Activated CD8-positive, alpha-beta T cell treated with anti-CD3 and anti-CD28 coated beads, Interleukin-2, amount 10 ng/mL, durations not matched to agents 7 days and 5 days (primary cell): ENCODE measurements at regions not wholly inside any gene's neighbourhood (a gene's known extent, or its start where the extent isn't known, plus 50 kb on each side); places are given as distances from the start of the nearest gene placed in this dataset.

Experiments used
- ATAC-seq: fragments of 150-1000 bp; cut with Tn5 transposase; one replicate; pipeline ENCODE4 v1.10.0; 2021; ENCODE audit warnings: moderate library complexity
- CTCF ChIA-PET: fragments of 350-600 bp; sonication (Branson Sonifier 250); formaldehyde crosslinking; loops from one replicate; lab custom pipeline; 2021; ENCODE audit warnings: antibody characterized with exemption; lab: Charles Lee
- POLR2A ChIA-PET: fragments of 350-600 bp; sonication (Branson Sonifier 250); formaldehyde crosslinking; loops from one replicate; lab custom pipeline; 2021; ENCODE audit warnings: antibody characterized with exemption; lab: Charles Lee
- DNase-seq: peaks from one replicate; pipeline ENCODE4 v3.0.0-alpha.2; 2020
- H3K27ac Mint-ChIP-seq: one replicate; pipeline ENCODE4 v1.8.0; 2021; ENCODE audit warnings: mild to moderate bottlenecking, mixed read lengths
- H3K27me3 Mint-ChIP-seq: one replicate; pipeline ENCODE4 v1.8.0; 2021; ENCODE audit warnings: low read depth, mixed read lengths
- H3K36me3 Mint-ChIP-seq: one replicate; pipeline ENCODE4 v1.8.0; 2021; ENCODE audit warnings: low read depth, mixed read lengths
- H3K4me1 Mint-ChIP-seq: one replicate; pipeline ENCODE4 v1.8.0; 2021; ENCODE audit warnings: low read depth, mixed read lengths
- H3K4me3 Mint-ChIP-seq: one replicate; pipeline ENCODE4 v1.8.0; 2021; ENCODE audit warnings: mild to moderate bottlenecking, mixed read lengths
- H3K9me3 Mint-ChIP-seq: one replicate; pipeline ENCODE4 v1.8.0; 2022; ENCODE audit warnings: mixed read lengths; ENCODE audit not compliant: insufficient read depth

DNA sequence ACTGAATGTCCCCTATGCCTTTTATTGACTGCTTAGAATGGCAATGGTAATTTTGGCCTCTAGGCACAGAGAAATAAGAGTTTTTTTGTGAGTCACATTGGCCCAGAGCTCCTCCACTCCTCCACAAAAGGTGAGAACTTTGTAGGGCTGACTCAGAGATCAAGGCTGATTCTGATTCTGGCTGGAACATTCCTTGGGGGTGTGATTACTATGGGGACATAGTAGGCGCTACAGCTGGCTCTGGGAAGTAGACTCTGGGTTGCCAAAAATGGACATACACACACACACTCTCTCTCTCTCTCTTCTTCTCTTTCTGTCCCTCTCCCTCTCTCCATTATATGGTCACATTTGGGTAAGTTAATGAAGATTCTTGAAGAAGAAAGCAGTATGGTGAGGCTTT, 174.6 kb upstream of the DDHD1 start:
- no peak overlapping the region for H3K4me3 Mint-ChIP-seq
- H3K27me3 Mint-ChIP-seq: no peaks in the 10 kb centered on the region
- H3K4me1 Mint-ChIP-seq: no peaks in the 10 kb centered on the region
- ChIA-PET POLR2A (no interaction called here), CTCF (no interaction called here)
- H3K9me3 Mint-ChIP-seq: no peaks in the 10 kb centered on the region
- ATAC-seq: no peak
- DNase-seq: no peak
- H3K36me3 Mint-ChIP-seq: no peaks in the 10 kb centered on the region
- no peak overlapping the region for H3K27ac Mint-ChIP-seq

DNA sequence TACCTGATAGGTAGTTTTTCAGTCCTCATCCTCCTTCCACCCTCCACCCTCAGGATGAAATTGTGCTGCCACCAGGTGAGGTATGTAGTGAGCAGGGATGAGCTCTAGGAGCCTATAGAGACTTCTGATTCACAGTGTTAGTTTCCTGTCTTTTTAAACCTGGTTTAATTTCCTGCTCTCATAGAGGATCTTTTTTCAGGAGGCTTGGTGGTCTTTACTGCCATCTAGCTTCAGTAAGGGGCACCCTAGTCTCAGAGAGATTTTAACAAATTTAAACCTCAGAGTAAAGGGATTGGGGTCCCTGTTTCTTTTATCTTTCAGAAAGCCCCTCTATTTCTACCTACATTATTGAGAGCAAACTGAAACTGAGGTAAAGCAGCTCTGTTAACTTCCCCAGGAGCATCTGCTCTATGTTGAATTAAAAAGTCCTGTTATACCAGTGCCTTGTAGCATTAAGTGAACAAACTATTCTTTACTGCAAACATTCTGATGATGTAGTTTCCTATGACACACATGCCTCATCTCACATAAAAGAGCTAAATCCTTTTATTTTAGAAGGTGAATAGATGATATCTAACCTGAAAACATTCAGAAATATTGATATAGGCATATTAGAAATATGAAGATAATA, 172.2 kb upstream of the DDHD1 start:
- CTCF ChIA-PET: interaction anchor here (0.8 to 1.8 kb wide), 8 partner anchors 9 to 1023 kb away, joined by 3 to 7 read pairs (median 4); no protein-coding TSS in a partner anchor

DNA sequence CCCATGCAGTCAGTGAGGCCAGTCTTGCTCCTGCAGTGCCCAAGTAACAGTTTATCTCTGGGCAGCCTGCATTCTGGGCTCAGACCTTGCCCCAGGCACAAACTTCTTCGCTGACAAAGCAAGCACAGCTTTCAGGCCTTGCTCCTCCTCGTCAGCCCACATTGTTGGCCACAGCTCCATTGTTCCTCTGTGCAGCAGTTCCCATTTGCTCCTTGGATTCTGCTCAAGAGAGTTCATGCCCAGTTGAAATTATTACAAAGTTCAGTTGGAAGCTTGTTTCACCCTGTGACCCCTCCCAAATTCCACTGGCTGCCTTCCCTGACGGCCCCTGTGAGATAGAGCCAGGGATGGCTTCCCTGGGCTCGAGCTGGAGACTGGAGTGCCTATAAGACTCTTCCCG, 163.4 kb upstream of the DDHD1 start:
- no peak for DNase-seq
- CTCF ChIA-PET: interaction anchor here (1.0 to 2.0 kb wide), 4 partner anchors 9 to 21 kb away, joined by 3 to 5 read pairs (median 4); no protein-coding TSS in a partner anchor

More for the DNA sequence above, 172.2 kb upstream of the DDHD1 start:
- peaks cover 3% of the 10 kb centered on the region for H3K27me3 Mint-ChIP-seq
- POLR2A ChIA-PET: no interaction called here
- H3K27ac Mint-ChIP-seq: no peak overlapping the region
- no peak overlapping the region for H3K4me3 Mint-ChIP-seq
- H3K36me3 Mint-ChIP-seq: no peaks in the 10 kb centered on the region
- no peaks in the 10 kb centered on the region for H3K4me1 Mint-ChIP-seq
- ATAC-seq (peak; percentile 15), DNase-seq (no peak)
- H3K9me3 Mint-ChIP-seq: no peaks in the 10 kb centered on the region

DNA sequence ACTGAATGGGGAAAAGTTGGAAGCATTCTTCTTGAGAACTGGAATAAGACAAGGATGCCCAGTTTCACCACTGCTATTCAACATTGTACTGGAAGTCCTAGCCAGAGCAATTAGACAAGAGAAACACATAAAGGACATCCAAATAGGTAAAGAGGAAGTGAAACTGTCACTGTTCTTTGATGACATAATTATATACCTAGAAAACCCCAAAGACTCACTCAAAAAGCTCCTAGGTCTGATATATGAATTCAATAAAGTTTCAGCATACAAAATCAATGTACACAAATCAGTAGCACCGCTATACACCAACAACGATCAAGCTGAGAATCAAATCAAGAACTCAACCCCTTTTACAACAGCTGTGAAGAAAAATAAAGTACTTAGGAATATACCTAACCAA, 157.3 kb upstream of the DDHD1 start:
- H3K9me3 Mint-ChIP-seq: no peaks in the 10 kb centered on the region
- H3K27ac Mint-ChIP-seq: no peak overlapping the region
- no peaks in the 10 kb centered on the region for H3K36me3 Mint-ChIP-seq

More for the DNA sequence above, 163.4 kb upstream of the DDHD1 start:
- Mint-ChIP-seq H3K4me3 (no peak overlapping the region), H3K27ac (no peak overlapping the region), H3K4me1 (no peaks in the 10 kb centered on the region), H3K9me3 (no peaks in the 10 kb centered on the region), H3K36me3 (peaks cover 2% of the 10 kb centered on the region), H3K27me3 (peaks cover 4% of the 10 kb centered on the region)
- POLR2A ChIA-PET: no interaction called here
- ATAC-seq: no peak

DNA sequence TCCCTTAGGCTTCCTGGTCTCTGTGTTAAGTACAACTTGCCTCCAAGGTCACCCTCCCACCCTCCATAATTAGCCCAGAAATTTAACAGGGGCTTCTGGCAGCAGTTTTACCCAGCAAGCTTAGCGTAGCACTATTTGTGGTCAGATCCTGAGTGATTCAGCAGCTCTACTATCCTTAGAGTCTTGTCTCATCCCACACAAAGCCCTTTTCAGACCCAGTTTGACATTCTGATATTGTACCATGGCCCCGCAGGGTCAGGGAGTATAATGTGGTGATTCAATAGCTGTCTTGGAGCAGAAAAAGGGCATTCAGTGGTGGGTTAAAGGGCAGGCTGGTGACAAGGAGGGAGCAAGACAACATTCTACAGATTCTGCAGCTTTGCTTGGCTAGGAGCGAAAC, 153.8 kb upstream of the DDHD1 start:
- peaks cover 5% of the 10 kb centered on the region for H3K27me3 Mint-ChIP-seq
- DNase-seq: no peak
- peaks cover 19% of the 10 kb centered on the region for H3K4me1 Mint-ChIP-seq
- CTCF ChIA-PET: interaction anchor here (0.8 to 2.4 kb wide), 11 partner anchors 9 to 755 kb away, joined by 3 to 10 read pairs (median 4); partner anchors contain the start of gene TXNDC16
- no peaks in the 10 kb centered on the region for H3K36me3 Mint-ChIP-seq
- POLR2A ChIA-PET: no interaction called here
- ATAC-seq: no peak
- H3K4me3 Mint-ChIP-seq: no peak overlapping the region
- no peak overlapping the region for H3K27ac Mint-ChIP-seq
- H3K9me3 Mint-ChIP-seq: no peaks in the 10 kb centered on the region

More for the DNA sequence above, 157.3 kb upstream of the DDHD1 start:
- Mint-ChIP-seq H3K4me3 (no peak overlapping the region), H3K4me1 (peaks cover 19% of the 10 kb centered on the region), H3K27me3 (peaks cover 6% of the 10 kb centered on the region)
- ChIA-PET CTCF (no interaction called here), POLR2A (no interaction called here)
- ATAC-seq (no peak), DNase-seq (no peak)

DNA sequence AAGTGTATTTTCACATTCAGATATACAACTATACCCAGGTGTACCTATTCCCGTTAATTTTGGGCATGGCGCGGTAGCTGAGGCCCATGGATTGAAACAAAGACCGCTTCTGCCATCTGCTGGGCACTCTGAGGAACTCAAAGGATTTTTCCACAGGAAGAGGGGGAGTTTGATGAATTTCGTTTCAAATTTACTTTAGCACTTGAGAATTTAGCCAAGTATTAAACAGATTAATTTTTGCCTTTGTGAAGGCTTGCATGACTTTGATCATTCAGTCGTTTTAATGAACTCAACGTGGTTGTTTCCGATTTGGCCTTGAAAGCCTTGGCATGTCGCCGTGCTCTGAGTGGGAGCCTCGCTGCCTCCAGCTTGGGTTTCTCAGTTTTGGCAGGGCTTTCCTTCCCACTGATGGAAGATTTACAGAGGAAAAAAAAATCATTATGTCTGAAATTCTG, 153.2 kb upstream of the DDHD1 start:
- ChIA-PET CTCF (interaction anchor here (0.7 to 3.2 kb wide), 13 partner anchors 11 to 1042 kb away, joined by 3 to 28 read pairs (median 3); partner anchors contain the start of gene TXNDC16), POLR2A (interaction anchor here (1.4 kb wide), 1 partner anchor 154 kb away, joined by 4 read pairs; the partner anchor contains the start of gene DDHD1)
- no peaks in the 10 kb centered on the region for H3K36me3 Mint-ChIP-seq
- H3K9me3 Mint-ChIP-seq: no peaks in the 10 kb centered on the region
- peak; percentile 76 for ATAC-seq
- peaks cover 5% of the 10 kb centered on the region for H3K27me3 Mint-ChIP-seq
- DNase-seq: peak; percentile 43
- H3K4me3 Mint-ChIP-seq: peak overlapping the region; percentile 55
- no peak overlapping the region for H3K27ac Mint-ChIP-seq
- H3K4me1 Mint-ChIP-seq: peaks cover 19% of the 10 kb centered on the region

DNA sequence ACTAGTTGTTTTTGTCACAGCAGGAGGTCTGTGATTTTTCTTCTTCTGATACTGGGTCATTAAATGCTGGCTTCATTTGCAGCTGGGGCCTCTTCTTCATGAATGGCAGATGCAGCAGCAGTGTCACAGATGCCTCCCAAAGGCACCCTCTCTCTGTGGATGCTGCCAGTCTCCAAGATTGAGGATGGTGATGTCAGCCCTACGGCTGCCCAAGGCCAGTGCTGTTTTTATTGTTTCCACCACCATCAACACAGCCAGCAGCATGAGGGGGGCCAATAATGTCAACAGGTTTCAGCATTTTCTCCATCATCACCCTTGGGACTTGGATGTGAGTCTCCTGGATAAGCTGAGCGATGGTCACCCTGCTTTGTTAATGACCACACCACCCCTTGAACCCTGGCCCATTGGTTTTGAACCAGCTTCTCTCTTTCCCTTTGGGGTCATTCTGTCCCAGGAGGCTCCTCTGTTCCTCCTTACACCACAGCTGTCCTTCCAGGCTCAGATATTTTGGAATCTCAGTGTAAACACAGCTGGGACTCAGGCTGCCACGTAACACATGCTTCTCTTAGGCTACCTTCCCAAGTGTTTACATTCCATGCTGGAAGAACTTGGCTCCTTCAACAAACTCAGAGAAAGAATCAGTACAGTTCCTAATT, 151.7 kb upstream of the DDHD1 start:
- DNase-seq: no peak
- no peak overlapping the region for H3K27ac Mint-ChIP-seq
- no peaks in the 10 kb centered on the region for H3K9me3 Mint-ChIP-seq
- POLR2A ChIA-PET: interaction anchor here (1.4 kb wide), 1 partner anchor 152 kb away, joined by 4 read pairs; the partner anchor contains the start of gene DDHD1
- ATAC-seq: no peak
- peaks cover 5% of the 10 kb centered on the region for H3K27me3 Mint-ChIP-seq
- CTCF ChIA-PET: interaction anchor here (0.7 to 3.2 kb wide), 7 partner anchors 10 to 484 kb away, joined by 3 to 28 read pairs (median 4); no protein-coding TSS in a partner anchor
- no peaks in the 10 kb centered on the region for H3K36me3 Mint-ChIP-seq
- no peak overlapping the region for H3K4me3 Mint-ChIP-seq
- peaks cover 10% of the 10 kb centered on the region for H3K4me1 Mint-ChIP-seq

DNA sequence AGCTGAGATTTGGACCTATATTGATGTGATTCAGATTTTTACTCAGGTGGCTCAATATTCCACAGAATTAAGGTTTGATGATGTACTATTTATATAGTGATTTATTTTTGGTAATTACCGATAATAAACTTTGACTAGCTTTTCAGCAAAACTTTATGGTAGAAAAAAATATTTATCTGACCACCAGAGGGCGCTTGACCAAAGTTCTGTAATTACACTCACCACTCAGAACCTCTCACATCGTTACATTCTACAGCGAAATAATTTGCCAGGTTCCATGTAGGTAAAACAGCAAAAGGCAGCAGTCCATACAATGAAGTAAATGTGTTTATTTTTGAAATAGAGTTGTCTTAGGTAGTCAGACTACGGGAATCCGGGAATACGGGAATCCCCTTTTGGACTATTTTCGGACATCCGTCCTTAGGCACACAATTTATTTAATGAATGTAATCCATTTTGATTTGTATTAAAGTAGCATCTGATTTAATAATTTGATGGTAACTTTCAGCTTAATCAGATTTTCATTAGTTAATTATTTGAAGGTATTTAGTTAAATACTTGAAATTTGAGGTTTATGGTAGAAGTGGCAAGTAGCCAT, 143.0 kb upstream of the DDHD1 start:
- no peak overlapping the region for H3K4me3 Mint-ChIP-seq
- ATAC-seq: no peak
- no peaks in the 10 kb centered on the region for H3K9me3 Mint-ChIP-seq
- H3K4me1 Mint-ChIP-seq: no peaks in the 10 kb centered on the region
- no peaks in the 10 kb centered on the region for H3K27me3 Mint-ChIP-seq
- ChIA-PET CTCF (interaction anchor here (0.6 to 3.2 kb wide), 26 partner anchors 8 to 1051 kb away, joined by 3 to 28 read pairs (median 4); no protein-coding TSS in a partner anchor), POLR2A (no interaction called here)
- no peak overlapping the region for H3K27ac Mint-ChIP-seq
- DNase-seq: peak; percentile 38
- H3K36me3 Mint-ChIP-seq: no peaks in the 10 kb centered on the region

DNA sequence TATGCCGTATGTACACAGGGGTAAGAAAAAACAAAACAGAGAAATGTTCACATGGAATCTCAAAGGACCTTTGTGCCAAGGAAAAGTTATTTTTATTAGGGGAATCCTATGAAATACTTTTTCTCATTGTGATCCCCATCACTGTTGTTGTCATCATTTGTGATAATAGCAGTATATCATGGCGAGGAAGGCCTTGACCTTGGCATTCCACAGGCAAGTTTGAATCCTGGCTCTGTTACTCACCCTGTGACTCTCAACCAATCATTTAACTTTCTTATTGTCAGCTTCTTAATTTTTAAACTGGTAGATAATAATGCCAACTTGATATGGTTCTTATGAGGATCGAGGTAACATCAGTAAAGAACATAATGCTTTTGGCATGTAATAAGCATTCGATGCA, 142.2 kb upstream of the DDHD1 start:
- H3K27me3 Mint-ChIP-seq: no peaks in the 10 kb centered on the region
- ATAC-seq (no peak), DNase-seq (no peak)
- POLR2A ChIA-PET: no interaction called here
- peaks cover under 1% of the 10 kb centered on the region for H3K9me3 Mint-ChIP-seq
- no peak overlapping the region for H3K4me3 Mint-ChIP-seq
- no peaks in the 10 kb centered on the region for H3K36me3 Mint-ChIP-seq
- H3K27ac Mint-ChIP-seq: no peak overlapping the region
- CTCF ChIA-PET: interaction anchor here (0.6 to 3.2 kb wide), 24 partner anchors 8 to 1052 kb away, joined by 3 to 28 read pairs (median 4); no protein-coding TSS in a partner anchor
- H3K4me1 Mint-ChIP-seq: no peaks in the 10 kb centered on the region

DNA sequence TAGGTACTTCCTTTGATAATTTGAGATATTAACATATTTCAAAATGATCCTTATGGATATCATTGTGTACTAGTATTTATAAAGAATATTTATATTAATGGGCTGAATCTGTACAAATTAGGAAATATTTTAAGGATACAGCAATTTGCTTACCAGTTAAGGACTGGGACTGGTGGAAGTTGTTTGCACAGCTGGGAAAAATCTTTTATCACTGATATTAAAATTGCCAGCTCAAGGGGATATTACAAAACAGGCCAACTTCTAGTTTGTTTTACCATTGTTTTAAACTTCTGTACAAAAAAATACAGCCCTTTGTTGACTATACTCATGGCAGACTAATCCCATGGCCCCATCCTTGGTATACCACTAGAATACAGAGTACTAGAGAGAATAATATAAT, 133.2 kb upstream of the DDHD1 start:
- no peaks in the 10 kb centered on the region for H3K27me3 Mint-ChIP-seq
- ATAC-seq (no peak), DNase-seq (no peak)
- no peaks in the 10 kb centered on the region for H3K36me3 Mint-ChIP-seq
- CTCF ChIA-PET: no interaction called here
- POLR2A ChIA-PET: no interaction called here
- H3K27ac Mint-ChIP-seq: no peak overlapping the region
- H3K9me3 Mint-ChIP-seq: peaks cover 6% of the 10 kb centered on the region
- H3K4me3 Mint-ChIP-seq: no peak overlapping the region
- no peaks in the 10 kb centered on the region for H3K4me1 Mint-ChIP-seq

DNA sequence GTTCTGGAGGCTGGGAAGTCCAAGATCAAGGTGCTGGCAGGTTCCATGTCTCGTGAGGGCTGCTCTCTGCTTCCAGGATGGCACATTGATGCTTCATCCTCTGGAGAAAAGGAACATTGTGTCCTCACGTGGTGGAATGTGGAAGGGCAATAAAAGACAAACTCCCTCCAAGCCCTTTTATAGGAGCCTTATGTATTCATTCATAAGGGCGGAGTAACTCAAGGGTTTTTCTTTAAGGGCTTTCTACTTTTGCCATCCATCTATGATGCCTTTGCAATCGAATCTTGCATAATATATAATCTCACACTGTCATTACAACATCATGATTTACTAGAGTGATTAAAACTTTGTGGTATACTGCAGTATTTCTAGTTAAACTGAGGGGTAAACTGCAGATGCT, 132.7 kb upstream of the DDHD1 start:
- H3K27me3 Mint-ChIP-seq: no peaks in the 10 kb centered on the region
- H3K36me3 Mint-ChIP-seq: no peaks in the 10 kb centered on the region
- no peaks in the 10 kb centered on the region for H3K4me1 Mint-ChIP-seq
- DNase-seq (no peak), ATAC-seq (no peak)
- peaks cover 6% of the 10 kb centered on the region for H3K9me3 Mint-ChIP-seq
- H3K27ac Mint-ChIP-seq: no peak overlapping the region
- CTCF ChIA-PET: no interaction called here
- POLR2A ChIA-PET: no interaction called here
- H3K4me3 Mint-ChIP-seq: no peak overlapping the region
